HTR-8/SVneo (cell line): ENCODE measurements at regions not wholly inside any gene's neighbourhood (a gene's known extent, or its start where the extent isn't known, plus 50 kb on each side); places are given as distances from the start of the nearest gene placed in this dataset.
A peak's percentile ranks its signal among the peaks of the same experiment; 100 is the strongest.
"Not testable (repeated sequence)": the region's sequence is repeated elsewhere in the genome, so short reads cannot be mapped to it uniquely, and the experiment has no call there.

Experiments used
- DNase-seq: peaks from one replicate; pipeline ENCODE4 v3.0.0; 2011; ENCODE audit warnings: low spot score, mixed read lengths; ENCODE audit not compliant: insufficient read length
- FAIRE-seq: peaks from 2 replicates; lab custom pipeline; 2011; peaks lifted over from hg19 to GRCh38; lab: Jason Lieb, UNC

GRCh38 chr5:50582699-50583098 lies 83.7 kb upstream of the PARP8 start:
- DNase-seq (no peak), FAIRE-seq (no peak)

DNA sequence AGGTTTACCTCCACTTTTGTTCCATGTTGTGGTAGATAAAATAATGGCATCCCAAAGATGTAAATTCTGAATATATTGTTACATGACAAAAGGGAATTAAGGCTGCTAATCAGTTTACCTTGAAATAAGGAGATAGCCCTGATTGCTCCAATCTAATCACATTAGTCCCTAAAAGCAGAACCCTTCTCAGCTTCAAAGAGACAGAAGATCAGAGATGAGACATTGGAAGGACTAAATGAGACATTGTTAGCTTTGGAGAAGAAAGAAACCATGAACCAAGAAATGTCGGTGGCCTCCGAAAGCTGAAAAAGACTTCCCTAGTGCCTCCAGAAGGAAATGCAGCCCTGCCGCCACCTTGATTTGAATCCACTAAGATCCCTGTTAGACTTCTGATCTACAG lies 82.8 kb upstream of the PARP8 start:
- DNase-seq (no peak), FAIRE-seq (peak; percentile 20)

DNA sequence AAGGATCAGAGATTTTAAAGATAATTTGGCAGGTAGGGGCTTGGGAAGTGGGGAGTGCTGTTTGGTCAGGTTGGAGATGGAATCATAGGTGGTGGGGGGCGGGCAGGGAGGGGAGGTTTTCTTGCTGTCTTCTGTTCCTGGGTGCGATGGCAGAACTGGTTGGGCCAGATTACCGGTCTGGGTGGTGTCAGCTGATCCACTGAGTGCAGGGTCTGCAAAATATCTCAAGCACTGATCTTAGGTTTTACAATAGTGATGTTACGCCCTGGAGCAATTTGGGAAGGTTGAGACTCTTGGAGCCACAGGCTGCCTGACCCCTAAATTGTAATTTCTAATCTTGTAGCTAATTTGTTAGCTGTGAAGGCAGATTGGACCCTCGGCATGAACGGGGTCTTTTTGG lies 78.0 kb upstream of the PARP8 start:
- peak; percentile 20 for FAIRE-seq
- DNase-seq: not testable (repeated sequence)

DNA sequence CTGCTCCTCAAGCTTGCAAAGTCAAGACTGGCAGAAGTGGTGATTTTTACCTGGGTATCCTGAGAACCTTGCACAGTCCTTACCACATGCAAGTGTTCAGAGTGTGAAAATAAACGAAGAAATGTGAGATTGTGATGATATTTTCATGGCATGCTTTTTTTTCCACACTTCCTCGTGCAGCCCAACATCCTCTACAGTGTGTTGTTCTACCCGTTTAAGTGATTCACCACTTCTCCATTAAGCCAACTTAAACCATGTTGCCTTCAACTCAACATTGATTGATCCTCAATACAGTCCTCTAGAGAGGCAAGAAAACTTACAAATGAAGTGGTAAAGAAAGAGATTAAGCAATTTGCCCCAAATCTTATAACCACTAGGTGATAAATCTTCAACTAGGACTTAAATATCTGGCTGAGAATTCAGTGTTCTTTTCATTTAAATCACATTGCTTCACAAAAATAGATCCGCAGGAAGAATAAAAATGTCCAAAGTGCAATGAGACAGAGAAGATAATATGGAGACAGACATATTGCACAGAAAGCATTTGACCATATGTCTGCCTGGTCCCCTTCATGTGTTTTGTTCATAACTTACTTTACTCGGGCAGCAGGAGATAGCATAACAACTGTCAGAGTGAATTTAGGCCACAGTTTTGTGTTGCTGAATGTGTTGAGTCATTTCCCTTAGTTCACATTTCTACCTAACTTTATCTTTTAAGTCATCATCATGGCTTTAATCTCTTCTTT lies 75.8 kb upstream of the PARP8 start:
- not testable (repeated sequence) for DNase-seq
- FAIRE-seq: peak; percentile 86

GRCh38 chr5:50591338-50591737 lies 75.1 kb upstream of the PARP8 start:
- FAIRE-seq: not testable (repeated sequence)

DNA sequence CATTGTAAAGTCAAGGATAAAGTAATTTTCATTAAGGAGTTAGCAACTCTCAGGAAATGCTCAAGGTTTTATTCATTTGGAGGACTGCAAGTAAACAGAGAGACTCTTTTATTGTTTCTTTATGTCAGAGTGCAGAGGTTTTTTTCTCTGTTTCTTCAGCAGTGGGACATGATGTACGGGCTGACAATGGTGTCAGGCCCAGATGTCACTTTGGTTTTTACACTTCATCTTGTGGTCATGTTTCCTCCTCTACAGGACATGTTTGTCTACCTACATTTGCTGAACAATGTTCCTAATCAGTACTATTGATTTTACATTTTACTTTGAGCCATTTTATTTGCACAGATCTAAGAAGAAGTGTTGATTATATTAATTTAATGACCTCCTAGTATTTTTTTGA lies 72.8 kb upstream of the PARP8 start:
- FAIRE-seq: peak; percentile 76
- no peak for DNase-seq

More at GRCh38 chr5:50591338-50591737, 75.1 kb upstream of the PARP8 start:
- not testable (repeated sequence) for DNase-seq

DNA sequence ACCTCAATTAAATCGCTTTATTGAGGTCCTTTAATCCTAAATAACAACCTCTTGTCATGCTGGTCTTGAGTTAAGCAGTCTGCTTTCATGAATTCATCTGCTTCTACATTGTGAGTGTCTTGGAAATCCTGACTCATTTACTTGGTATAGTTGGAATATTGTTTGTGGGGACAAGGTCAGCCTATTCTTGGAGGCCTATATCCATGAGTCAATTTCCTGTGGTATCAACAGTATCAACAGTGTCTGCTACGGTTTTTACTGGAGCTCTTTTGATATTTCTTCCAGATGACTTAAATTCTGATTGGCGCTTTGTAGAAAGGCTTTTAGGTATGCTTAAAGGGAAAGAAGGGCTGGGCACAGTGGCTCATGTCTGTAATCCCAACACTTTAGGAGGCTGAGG lies 71.2 kb upstream of the PARP8 start:
- DNase-seq: peak; percentile 74

DNA sequence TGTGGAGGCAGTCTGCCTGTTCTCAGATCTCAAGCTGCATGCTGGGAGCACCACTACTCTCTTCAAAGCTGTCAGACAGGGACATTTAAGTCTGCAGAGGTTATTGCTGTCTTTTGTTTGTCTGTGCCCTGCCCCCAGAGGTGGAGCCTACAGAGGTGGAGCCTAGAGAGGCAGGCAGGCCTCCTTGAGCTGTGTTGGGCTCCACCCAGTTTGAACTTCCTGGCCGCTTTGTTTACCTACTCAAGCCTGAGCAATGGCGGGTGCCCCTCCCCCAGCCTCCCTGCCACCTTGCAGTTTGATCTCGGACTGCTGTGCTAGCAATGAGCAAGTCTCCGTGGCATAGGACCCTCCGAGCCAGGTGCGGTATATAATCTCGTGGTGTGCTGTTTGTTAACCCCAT lies 64.9 kb upstream of the PARP8 start:
- not testable (repeated sequence) for FAIRE-seq, DNase-seq

More for the DNA sequence above, 71.2 kb upstream of the PARP8 start:
- peak; percentile 91 for FAIRE-seq

DNA sequence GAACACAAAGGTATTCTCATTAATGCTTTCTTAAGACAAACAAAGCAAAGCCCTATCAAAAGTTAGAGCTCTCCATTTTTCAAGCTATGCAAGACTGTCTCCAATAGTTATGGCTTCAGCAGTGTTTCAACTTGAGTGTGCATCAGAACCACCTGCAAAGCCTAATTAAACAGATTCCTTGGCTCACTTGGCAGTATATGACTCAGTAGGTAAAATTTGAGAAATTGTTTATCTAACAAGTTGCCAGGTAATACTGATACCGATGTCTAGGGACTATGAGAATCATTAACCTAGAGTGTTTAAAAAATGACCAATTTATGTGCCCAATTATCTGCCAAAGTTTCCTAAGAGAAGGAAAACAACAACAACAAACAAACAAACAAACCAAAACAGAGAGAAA lies 60.3 kb upstream of the PARP8 start:
- no peak for DNase-seq
- peak; percentile 20 for FAIRE-seq

- DNase-seq: not testable (repeated sequence)
- peak; percentile 4 for FAIRE-seq
Observed at GRCh38 chr5:50607456-50607855, 59.0 kb upstream of the PARP8 start.

GRCh38 chr5:50607953-50608705 lies 58.3 kb upstream of the PARP8 start:
- DNase-seq, FAIRE-seq: not testable (repeated sequence)

- DNase-seq: not testable (repeated sequence)
- peak; percentile 20 for FAIRE-seq
Observed at GRCh38 chr5:50613057-50613456, 53.4 kb upstream of the PARP8 start.
